Anterior cingulate cortex (tissue), 58 donors: ENCODE measurements at regions not wholly inside any gene's neighbourhood (a gene's known extent, or its start where the extent isn't known, plus 50 kb on each side); places are given as distances from the start of the nearest gene placed in this dataset.

Source experiments
- DNase-seq, 58 donors: peaks; one replicate each; lab custom pipeline; 2025; lab: John Stamatoyannopoulos, UW

GRCh38 chr2:8421658-8422449 lies 260.0 kb upstream of the ID2 start:
- DNase-seq: no peak

- no peak for DNase-seq
These were observed 259.4 kb upstream of the ID2 start for GRCh38 chr2:8422450-8422800.

GRCh38 chr2:8424997-8425900 lies 256.6 kb upstream of the ID2 start:
- no peak for DNase-seq

- DNase-seq: no peak
These were observed 255.3 kb upstream of the ID2 start for GRCh38 chr2:8426550-8426949.

GRCh38 chr2:8427211-8427610 lies 254.6 kb upstream of the ID2 start:
- no peak for DNase-seq

GRCh38 chr2:8430628-8431027 lies 251.2 kb upstream of the ID2 start:
- DNase-seq: no peak

- no peak for DNase-seq
These were observed 250.3 kb upstream of the ID2 start for GRCh38 chr2:8431446-8432125.

- no peak for DNase-seq
These were observed 249.0 kb upstream of the ID2 start for GRCh38 chr2:8432706-8433336.

GRCh38 chr2:8433390-8433789 lies 248.5 kb upstream of the ID2 start:
- no peak for DNase-seq

- DNase-seq: no peak
These were observed 246.2 kb upstream of the ID2 start for GRCh38 chr2:8435608-8436007.

- no peak for DNase-seq
These were observed 245.3 kb upstream of the ID2 start for GRCh38 chr2:8436585-8436984.

GRCh38 chr2:8437228-8437948 lies 244.5 kb upstream of the ID2 start:
- no peak for DNase-seq

GRCh38 chr2:8437949-8438400 lies 243.9 kb upstream of the ID2 start:
- DNase-seq: no peak

- peak in 9 of 58 donors; percentile 3 to 41 (median 21) for DNase-seq
These were observed 243.4 kb upstream of the ID2 start for GRCh38 chr2:8438476-8438875.

- DNase-seq: no peak
These were observed 242.9 kb upstream of the ID2 start for GRCh38 chr2:8438996-8439395.

- DNase-seq: no peak
These were observed 241.7 kb upstream of the ID2 start for GRCh38 chr2:8440029-8440778.

- no peak for DNase-seq
These were observed 240.5 kb upstream of the ID2 start for GRCh38 chr2:8441371-8441770.

GRCh38 chr2:8441986-8442385 lies 239.9 kb upstream of the ID2 start:
- DNase-seq: peak in 7 of 58 donors; percentile 10 to 20 (median 16)

GRCh38 chr2:8442833-8443486 lies 238.9 kb upstream of the ID2 start:
- DNase-seq: no peak
